GM23338 (cell line): ENCODE measurements at regions not wholly inside any gene's neighbourhood (a gene's known extent, or its start where the extent isn't known, plus 50 kb on each side); places are given as distances from the start of the nearest gene placed in this dataset.

Experiments
- ATAC-seq: fragments of 200-7000 bp; cut with Tn5 transposase; 3 replicates; pipeline ENCODE4 v1.9.1; 2020
- DNase-seq: peaks from one replicate; pipeline ENCODE4 v3.0.0-alpha.2; 2015; ENCODE audit warnings: low spot score
- H2AFZ ChIP-seq: fragments of 200-600 bp; sonication (generic); 2 replicates; pipeline ENCODE4 v1.8.0; 2016; ENCODE audit warnings: antibody characterized with exemption, mild to moderate bottlenecking, moderate library complexity
- H3F3A ChIP-seq: fragments of 200-600 bp; sonication (generic); replicated peaks from 2 replicates; pipeline ENCODE4 v1.8.0; 2017; ENCODE audit warnings: antibody characterized with exemption, mixed run types, low read depth
- H3K27ac ChIP-seq: fragments of 200-600 bp; sonication (generic); 2 replicates; pipeline ENCODE4 v1.6.1; 2016; ENCODE audit warnings: low read depth
- H3K27me3 ChIP-seq: fragments of 200-600 bp; sonication (generic); 2 replicates; pipeline ENCODE4 v1.8.0; 2016; ENCODE audit warnings: mild to moderate bottlenecking, mixed run types, moderate library complexity; ENCODE audit not compliant: insufficient read depth
- H3K36me3 ChIP-seq: fragments of 200-600 bp; sonication (generic); 2 replicates; pipeline ENCODE4 v1.8.0; 2016; ENCODE audit warnings: mild to moderate bottlenecking; ENCODE audit not compliant: insufficient read depth
- H3K4me1 ChIP-seq: fragments of 200-600 bp; sonication (generic); 2 replicates; pipeline ENCODE4 v1.8.0; 2016; ENCODE audit warnings: mild to moderate bottlenecking, moderate library complexity; ENCODE audit not compliant: insufficient read depth
- H3K4me2 ChIP-seq: fragments of 200-600 bp; sonication (generic); 2 replicates; pipeline ENCODE4 v1.7.1; 2017; ENCODE audit warnings: mixed run types
- H3K4me3 ChIP-seq: fragments of 200-600 bp; sonication (generic); 2 replicates; pipeline ENCODE4 v1.6.1; 2016; ENCODE audit warnings: mixed run types
- H3K79me2 ChIP-seq: fragments of 200-600 bp; sonication (generic); replicated peaks from 2 replicates; pipeline ENCODE4 v1.8.0; 2017; ENCODE audit warnings: mild to moderate bottlenecking; ENCODE audit not compliant: insufficient read depth
- H3K9me2 ChIP-seq: fragments of 200-600 bp; sonication (generic); 2 replicates; pipeline ENCODE4 v1.8.0; 2017; ENCODE audit not compliant: insufficient read depth
- H4K20me1 ChIP-seq: fragments of 200-600 bp; sonication (generic); replicated peaks from 2 replicates; pipeline ENCODE4 v1.8.0; 2017; ENCODE audit warnings: mild to moderate bottlenecking; ENCODE audit not compliant: insufficient read depth
- H3K27ac Mint-ChIP-seq: 2 replicates; pipeline ENCODE4 v1.8.0; 2020; ENCODE audit warnings: inconsistent platforms, mild to moderate bottlenecking, moderate library complexity, mixed read lengths
- H3K27me3 Mint-ChIP-seq: 3 replicates; pipeline ENCODE4 v1.8.0; 2022; ENCODE audit warnings: low read depth, mild to moderate bottlenecking, moderate library complexity, mixed read lengths, inconsistent platforms; ENCODE audit not compliant: insufficient read depth, poor library complexity
- H3K36me3 Mint-ChIP-seq: 3 replicates; pipeline ENCODE4 v1.8.0; 2021; ENCODE audit warnings: low read depth, mild to moderate bottlenecking, inconsistent platforms, moderate library complexity, mixed read lengths
- H3K4me1 Mint-ChIP-seq: 3 replicates; pipeline ENCODE4 v1.8.0; 2020; ENCODE audit warnings: mild to moderate bottlenecking, inconsistent platforms, mixed read lengths
- H3K4me3 Mint-ChIP-seq: 3 replicates; pipeline ENCODE4 v1.8.0; 2021; ENCODE audit warnings: moderate library complexity, mild to moderate bottlenecking, inconsistent platforms, mixed read lengths
- H3K9me3 Mint-ChIP-seq: 3 replicates; pipeline ENCODE4 v1.8.0; 2020; ENCODE audit warnings: moderate library complexity, mild to moderate bottlenecking, inconsistent platforms, mixed read lengths
- EZH2 ChIP-seq: fragments of 200-600 bp; sonication (generic); IDR thresholded peaks from one replicate; pipeline ENCODE4 v1.8.0; 2017; ENCODE audit warnings: antibody characterized with exemption, mild to moderate bottlenecking, low read depth; ENCODE audit not compliant: unreplicated experiment
- JUNB ChIP-seq: IDR thresholded peaks from one replicate; pipeline ENCODE4 v1.6.1; 2016; ENCODE audit warnings: antibody characterized with exemption; ENCODE audit not compliant: unreplicated experiment
- REST ChIP-seq: IDR thresholded peaks from one replicate; pipeline ENCODE4 v1.6.1; 2018; ENCODE audit warnings: antibody characterized with exemption; ENCODE audit not compliant: unreplicated experiment
- ZNF462 ChIP-seq: fragments of 250-450 bp; sonication (Bioruptor Pico); IDR thresholded peaks from 2 replicates; pipeline ENCODE4 v1.5.0; 2020; ENCODE audit warnings: mild to moderate bottlenecking, moderate library complexity
- TF ChIP-seq, protein P1 (sequence below): IDR thresholded peaks from 2 replicates; pipeline ENCODE4 v1.6.1; 2016; ENCODE audit warnings: antibody characterized with exemption

- Histone ChIP-seq H3K9me2 (no peaks in the 10 kb centered on the region), H3K4me3 (no peak overlapping the region), H3F3A (no peaks in the 10 kb centered on the region), H3K79me2 (no peaks in the 10 kb centered on the region), H3K27me3 (no peaks in the 10 kb centered on the region), H3K4me1 (no peaks in the 10 kb centered on the region), H2AFZ (no peak overlapping the region), H3K36me3 (no peaks in the 10 kb centered on the region), H4K20me1 (no peaks in the 10 kb centered on the region), H3K27ac (no peak overlapping the region), H3K4me2 (no peak overlapping the region)
- no peaks in the 10 kb centered on the region for H3K27me3 Mint-ChIP-seq
- no peaks in the 10 kb centered on the region for H3K4me1 Mint-ChIP-seq
- H3K36me3 Mint-ChIP-seq = no peaks in the 10 kb centered on the region
- H3K27ac Mint-ChIP-seq = no peak overlapping the region
- ATAC-seq (no peak), DNase-seq (no peak)
- no peaks in the 10 kb centered on the region for H3K9me3 Mint-ChIP-seq
- no peak for TF ChIP-seq JUNB
- H3K4me3 Mint-ChIP-seq = no peak overlapping the region
Measured at GRCh38 chr2:193566886-193567285, 1372.2 kb upstream of the TMEFF2 start.

GRCh38 chr2:193566276-193566675 lies 1371.5 kb upstream of the TMEFF2 start:
- Mint-ChIP-seq H3K9me3 (no peaks in the 10 kb centered on the region), H3K27me3 (no peaks in the 10 kb centered on the region), H3K4me1 (no peaks in the 10 kb centered on the region), H3K36me3 (no peaks in the 10 kb centered on the region), H3K27ac (no peak overlapping the region), H3K4me3 (no peak overlapping the region)
- DNase-seq (no peak), ATAC-seq (no peak)
- Histone ChIP-seq H3K36me3 (no peaks in the 10 kb centered on the region), H3F3A (no peaks in the 10 kb centered on the region), H3K79me2 (no peaks in the 10 kb centered on the region), H4K20me1 (no peaks in the 10 kb centered on the region), H3K27ac (no peak overlapping the region), H3K27me3 (no peaks in the 10 kb centered on the region), H3K9me2 (no peaks in the 10 kb centered on the region), H3K4me2 (no peak overlapping the region), H3K4me1 (no peaks in the 10 kb centered on the region), H3K4me3 (no peak overlapping the region), H2AFZ (no peak overlapping the region)
- TF ChIP-seq, protein P1, sequence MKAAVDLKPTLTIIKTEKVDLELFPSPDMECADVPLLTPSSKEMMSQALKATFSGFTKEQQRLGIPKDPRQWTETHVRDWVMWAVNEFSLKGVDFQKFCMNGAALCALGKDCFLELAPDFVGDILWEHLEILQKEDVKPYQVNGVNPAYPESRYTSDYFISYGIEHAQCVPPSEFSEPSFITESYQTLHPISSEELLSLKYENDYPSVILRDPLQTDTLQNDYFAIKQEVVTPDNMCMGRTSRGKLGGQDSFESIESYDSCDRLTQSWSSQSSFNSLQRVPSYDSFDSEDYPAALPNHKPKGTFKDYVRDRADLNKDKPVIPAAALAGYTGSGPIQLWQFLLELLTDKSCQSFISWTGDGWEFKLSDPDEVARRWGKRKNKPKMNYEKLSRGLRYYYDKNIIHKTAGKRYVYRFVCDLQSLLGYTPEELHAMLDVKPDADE = no peak
- TF ChIP-seq ZNF462 (CRISPR knock-in tag) (no peak), EZH2 (no peak), REST (no peak)
